K562 (cell line): ENCODE measurements at regions not wholly inside any gene's neighbourhood (a gene's known extent, or its start where the extent isn't known, plus 50 kb on each side); places are given as distances from the start of the nearest gene placed in this dataset.

Source experiments
- ATAC-seq: fragments of 200-7000 bp; cut with Tn5 transposase; 3 replicates; pipeline ENCODE4 v1.9.1; 2020; ENCODE audit warnings: moderate library complexity
- BruUV-seq: library from RNA; stranded (reverse); fragments of 400-500 nt; replicated peaks from 2 replicates; lab custom pipeline; 2021; lab: Mats Ljungman, UMichigan
- CTCF ChIA-PET: fragments of 300-600 bp; formaldehyde crosslinking; extraction: SDS; loops from one replicate; lab custom pipeline; 2021; ENCODE audit warnings: low intra/inter-chr PET ratio; lab: Yijun Ruan, JAX
- POLR2A ChIA-PET: fragments of 300-600, 350-650 bp; sonication (Branson Sonifier 250); formaldehyde crosslinking; extraction: SDS; loops from one replicate; lab custom pipeline; 2021; ENCODE audit warnings: antibody characterized with exemption, inconsistent platforms; lab: Yijun Ruan, JAX
- DNase-seq, 4 experiments: peaks; one replicate each; pipeline versions ENCODE4 v3.0.0 to v3.0.0-alpha.2; 2011 to 2018; ENCODE audit warnings: low spot score in 3 of 4, mixed read lengths in 3 of 4; ENCODE audit errors: extremely low read depth in 1 of 4
- FAIRE-seq: peaks from 2 replicates; lab custom pipeline; 2011; peaks lifted over from hg19 to GRCh38; lab: Jason Lieb, UNC
- H2AFZ ChIP-seq: 2 replicates; pipeline ENCODE4 v1.6.0; 2011; ENCODE audit warnings: low read depth, low read length, control low read depth, inconsistent platforms
- H3K27ac ChIP-seq: fragments of 200-600 bp; 3 replicates; pipeline ENCODE4 v1.8.0; 2011; ENCODE audit warnings: low read depth, mild to moderate bottlenecking, control low read depth, inconsistent platforms, low read length, moderate library complexity, mixed read lengths; ENCODE audit errors: extremely low read depth
- H3K27me3 ChIP-seq, 2 experiments: fragments of 300-600 bp in 1 of 2; 2 replicates in 1 of 2; 3 replicates in 1 of 2; pipeline versions ENCODE4 v1.6.0 to v1.8.0; 2011; ENCODE audit warnings: inconsistent platforms in 2 of 2, low read length in 2 of 2, mild to moderate bottlenecking in 1 of 2, mixed read lengths in 1 of 2, moderate library complexity in 1 of 2; ENCODE audit not compliant: control insufficient read depth in 2 of 2, insufficient read depth in 2 of 2
- H3K36me3 ChIP-seq: fragments of 300-600 bp; 3 replicates; pipeline ENCODE4 v1.8.0; 2011; ENCODE audit warnings: mild to moderate bottlenecking, low read length, inconsistent platforms; ENCODE audit not compliant: control insufficient read depth, insufficient read depth
- H3K4me1 ChIP-seq, 2 experiments: fragments of 200-600 bp in 1 of 2; replicated peaks in 1 of 2; 2 replicates in 1 of 2; 3 replicates in 1 of 2; pipeline versions ENCODE4 v1.5.1 to v1.8.0; 2011; ENCODE audit warnings: inconsistent platforms in 2 of 2, low read length in 2 of 2, mild to moderate bottlenecking in 1 of 2, mixed read lengths in 1 of 2, moderate library complexity in 1 of 2; ENCODE audit not compliant: control insufficient read depth in 2 of 2, insufficient read depth in 2 of 2
- H3K4me2 ChIP-seq: 2 replicates; pipeline ENCODE4 v1.6.1; 2011; ENCODE audit warnings: low read length, control low read depth, inconsistent platforms, mixed read lengths; ENCODE audit not compliant: insufficient read depth
- H3K4me3 ChIP-seq: fragments of 200-600 bp; sonication (generic), shearing (Covaris generic); 2 replicates; pipeline ENCODE4 v1.5.1; 2016; ENCODE audit warnings: control low read depth, inconsistent platforms
- H3K79me2 ChIP-seq: fragments of 200-600 bp; 3 replicates; pipeline ENCODE4 v1.8.0; 2011; ENCODE audit warnings: low read length, inconsistent platforms; ENCODE audit not compliant: control insufficient read depth, insufficient read depth
- H3K9ac ChIP-seq, 2 experiments: 2 replicates each; pipeline versions ENCODE4 v1.6.0 to v1.6.1; 2011; ENCODE audit warnings: low read depth in 2 of 2, low read length in 2 of 2, control low read depth in 1 of 2, inconsistent platforms in 1 of 2, mild to moderate bottlenecking in 1 of 2, mixed read lengths in 1 of 2; ENCODE audit not compliant: insufficient read depth in 1 of 2
- H3K9me1 ChIP-seq: one replicate; pipeline ENCODE4 v1.6.0; 2011; ENCODE audit warnings: inconsistent platforms, mild to moderate bottlenecking, low read length, moderate library complexity; ENCODE audit not compliant: control insufficient read depth, insufficient read depth
- H3K9me3 ChIP-seq: replicated peaks from 2 replicates; pipeline ENCODE4 v1.5.1; 2011; ENCODE audit warnings: low read depth, low read length, inconsistent platforms; ENCODE audit not compliant: control insufficient read depth, insufficient read depth
- H4K20me1 ChIP-seq: replicated peaks from 2 replicates; pipeline ENCODE4 v1.6.1; 2011; ENCODE audit warnings: low read length, inconsistent platforms, mixed read lengths; ENCODE audit not compliant: control insufficient read depth, insufficient read depth
- CREB5 ChIP-seq: fragments of 250-450 bp; sonication (Bioruptor Pico); IDR thresholded peaks from 2 replicates; pipeline ENCODE4 v1.5.0; 2020; ENCODE audit warnings: mild to moderate bottlenecking
- HNRNPL ChIP-seq: fragments of 200-400 bp; formaldehyde crosslinking; IDR thresholded peaks from 2 replicates; pipeline ENCODE4 v1.6.1; 2017; ENCODE audit warnings: low read depth, mild to moderate bottlenecking, low read length
- MCM5 ChIP-seq: fragments of 450-650 bp; IDR thresholded peaks from 2 replicates; pipeline ENCODE4 v1.6.1; 2016; ENCODE audit warnings: low read depth
- NFRKB ChIP-seq: fragments of 450-650 bp; IDR thresholded peaks from 2 replicates; pipeline ENCODE4 v1.6.1; 2016; ENCODE audit warnings: low read depth
- POU5F1 ChIP-seq: fragments of 150-350 bp; IDR thresholded peaks from 2 replicates; pipeline ENCODE4 v1.6.1; 2014; ENCODE audit warnings: borderline replicate concordance, low read length, low read depth, mild to moderate bottlenecking; ENCODE audit not compliant: partially characterized antibody
- SAFB ChIP-seq: fragments of 200-400 bp; formaldehyde crosslinking; IDR thresholded peaks from 2 replicates; pipeline ENCODE4 v1.6.1; 2017; ENCODE audit warnings: low read depth, low read length, borderline replicate concordance
- SMARCE1 ChIP-seq: fragments of 450-650 bp; IDR thresholded peaks from 2 replicates; pipeline ENCODE4 v1.7.1; 2016; ENCODE audit warnings: mild to moderate bottlenecking
- U2AF1 ChIP-seq: fragments of 200-400 bp; formaldehyde crosslinking; optimal IDR thresholded peaks from 2 replicates; pipeline ENCODE3; 2017; ENCODE audit warnings: mild to moderate bottlenecking, low read depth, low read length, moderate library complexity
- ZNF224 ChIP-seq: sonication (generic); formaldehyde crosslinking; IDR thresholded peaks from 2 replicates; pipeline ENCODE4 v1.8.0; 2022; ENCODE audit warnings: mild to moderate bottlenecking, missing genetic modification reagents
- ZNF668 ChIP-seq: fragments of 250-450 bp; sonication (Bioruptor Pico); IDR thresholded peaks from 2 replicates; pipeline ENCODE4 v1.8.0; 2022; ENCODE audit warnings: mild to moderate bottlenecking, inconsistent platforms
- ZNF79 ChIP-seq: fragments of 250-450 bp; sonication (Bioruptor Pico); IDR thresholded peaks from 2 replicates; pipeline ENCODE4 v1.4.0; 2020; ENCODE audit warnings: low read depth, mild to moderate bottlenecking, moderate library complexity
- WGBS: fragments of 100-300 bp; shearing (Covaris generic); methylation state at CpG from one replicate; pipeline ENCODE4 v1.1.6; 2016; ENCODE audit warnings: low coverage, mixed read lengths; ENCODE audit not compliant: insufficient coverage; ENCODE audit errors: missing lambda C conversion rate; 5-methylcytosine and 5-hydroxymethylcytosine counted together
- in situ Hi-C: fragments of 300-500 bp; cut with MboI; formaldehyde crosslinking; loops from 4 replicates; pipeline ENCODE4 v1.15.0; 2018; ENCODE audit warnings: inconsistent platforms, mixed read lengths
- intact Hi-C: fragments of 100-400 bp; cut with micrococcal nuclease; formaldehyde crosslinking; loops from 2 replicates; pipeline ENCODE4 v1.14.2; 2022
- TF ChIP-seq, protein P1 (sequence below), 3 experiments: fragments of 200-800 bp in 1 of 3; sonication (Bioruptor generic) in 1 of 3; sonication (generic) in 1 of 3; formaldehyde crosslinking in 1 of 3; IDR thresholded peaks; 2 replicates each; pipeline versions ENCODE4 v1.6.1 to v1.8.0; 2016 to 2022; ENCODE audit warnings: mild to moderate bottlenecking in 2 of 3, missing compliant biosample characterization in 2 of 3, missing genetic modification characterization in 2 of 3, missing genetic modification reagents in 1 of 3
- TF ChIP-seq, protein P2 (sequence below): sonication (generic); formaldehyde crosslinking; IDR thresholded peaks from 2 replicates; pipeline ENCODE4 v1.4.0; 2020; ENCODE audit warnings: mild to moderate bottlenecking, missing genetic modification reagents
- TF ChIP-seq, protein P3 (sequence below): sonication (generic); formaldehyde crosslinking; IDR thresholded peaks from 2 replicates; pipeline ENCODE4 v1.5.0; 2020; ENCODE audit warnings: missing genetic modification reagents
- TF ChIP-seq, protein P4 (sequence below): sonication (generic); formaldehyde crosslinking; IDR thresholded peaks from 2 replicates; pipeline ENCODE4 v1.8.0; 2022; ENCODE audit warnings: mild to moderate bottlenecking, missing genetic modification reagents

DNA sequence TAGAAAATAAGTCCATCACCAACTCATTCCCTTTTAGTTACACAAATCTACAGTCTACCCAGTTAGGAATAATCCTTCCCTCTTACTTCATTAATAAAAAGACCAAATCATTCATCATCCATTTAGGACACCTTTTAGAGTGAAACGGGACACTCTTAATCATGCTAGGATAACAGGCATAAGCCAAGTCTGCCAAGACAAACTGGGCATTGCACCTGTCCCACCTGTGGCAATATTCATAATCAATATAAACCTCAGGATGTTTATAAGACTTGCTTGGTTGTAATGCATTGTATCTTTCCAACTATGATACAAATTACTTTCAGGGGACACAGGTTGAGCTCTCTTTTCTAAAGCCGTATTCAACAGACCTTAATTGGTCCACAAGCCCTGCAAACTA, 82.7 kb upstream of the SH3BP4 start:
- Histone ChIP-seq H3K4me2 (no peak overlapping the region), H3K9me1 (no peaks in the 10 kb centered on the region), H3K9me3 (no peaks in the 10 kb centered on the region), H3K4me1 (no peaks in the 10 kb centered on the region), H3K4me3 (no peak overlapping the region), H4K20me1 (no peaks in the 10 kb centered on the region), H3K79me2 (no peaks in the 10 kb centered on the region), H3K9ac (no peak overlapping the region), H2AFZ (no peak overlapping the region), H3K27me3 (no peaks in the 10 kb centered on the region), H3K27ac (no peak overlapping the region), H3K36me3 (no peaks in the 10 kb centered on the region)
- CTCF ChIA-PET, result no interaction called here
- FAIRE-seq, result no peak
- DNase-seq, result no peak
- in situ Hi-C loops (no loop called here), intact Hi-C loops (no loop called here)
- no peak for ATAC-seq
- 0% methylated on average over 2 of the region's 2 CpGs for WGBS
- TF ChIP-seq U2AF1 (no peak), MCM5 (no peak), ZNF668 (no peak), ZNF79 (CRISPR knock-in tag) (no peak), SMARCE1 (no peak), HNRNPL (no peak), POU5F1 (no peak), ZNF224 (CRISPR knock-in tag) (no peak), SAFB (no peak), CREB5 (CRISPR knock-in tag) (no peak), NFRKB (no peak)
- TF ChIP-seq, protein P1, sequence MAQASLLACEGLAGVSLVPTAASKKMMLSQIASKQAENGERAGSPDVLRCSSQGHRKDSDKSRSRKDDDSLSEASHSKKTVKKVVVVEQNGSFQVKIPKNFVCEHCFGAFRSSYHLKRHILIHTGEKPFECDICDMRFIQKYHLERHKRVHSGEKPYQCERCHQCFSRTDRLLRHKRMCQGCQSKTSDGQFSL (CRISPR knock-in tag; IDR thresholded peaks at IDR 0.05), result no peak
- TF ChIP-seq, protein P1 (tag; IDR thresholded peaks at IDR 0.05), result no peak
- TF ChIP-seq, protein P2, sequence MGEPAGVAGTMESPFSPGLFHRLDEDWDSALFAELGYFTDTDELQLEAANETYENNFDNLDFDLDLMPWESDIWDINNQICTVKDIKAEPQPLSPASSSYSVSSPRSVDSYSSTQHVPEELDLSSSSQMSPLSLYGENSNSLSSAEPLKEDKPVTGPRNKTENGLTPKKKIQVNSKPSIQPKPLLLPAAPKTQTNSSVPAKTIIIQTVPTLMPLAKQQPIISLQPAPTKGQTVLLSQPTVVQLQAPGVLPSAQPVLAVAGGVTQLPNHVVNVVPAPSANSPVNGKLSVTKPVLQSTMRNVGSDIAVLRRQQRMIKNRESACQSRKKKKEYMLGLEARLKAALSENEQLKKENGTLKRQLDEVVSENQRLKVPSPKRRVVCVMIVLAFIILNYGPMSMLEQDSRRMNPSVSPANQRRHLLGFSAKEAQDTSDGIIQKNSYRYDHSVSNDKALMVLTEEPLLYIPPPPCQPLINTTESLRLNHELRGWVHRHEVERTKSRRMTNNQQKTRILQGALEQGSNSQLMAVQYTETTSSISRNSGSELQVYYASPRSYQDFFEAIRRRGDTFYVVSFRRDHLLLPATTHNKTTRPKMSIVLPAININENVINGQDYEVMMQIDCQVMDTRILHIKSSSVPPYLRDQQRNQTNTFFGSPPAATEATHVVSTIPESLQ (CRISPR knock-in tag), result no peak
- TF ChIP-seq, protein P3, sequence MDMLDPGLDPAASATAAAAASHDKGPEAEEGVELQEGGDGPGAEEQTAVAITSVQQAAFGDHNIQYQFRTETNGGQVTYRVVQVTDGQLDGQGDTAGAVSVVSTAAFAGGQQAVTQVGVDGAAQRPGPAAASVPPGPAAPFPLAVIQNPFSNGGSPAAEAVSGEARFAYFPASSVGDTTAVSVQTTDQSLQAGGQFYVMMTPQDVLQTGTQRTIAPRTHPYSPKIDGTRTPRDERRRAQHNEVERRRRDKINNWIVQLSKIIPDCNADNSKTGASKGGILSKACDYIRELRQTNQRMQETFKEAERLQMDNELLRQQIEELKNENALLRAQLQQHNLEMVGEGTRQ (CRISPR knock-in tag), result no peak
- TF ChIP-seq, protein P4, sequence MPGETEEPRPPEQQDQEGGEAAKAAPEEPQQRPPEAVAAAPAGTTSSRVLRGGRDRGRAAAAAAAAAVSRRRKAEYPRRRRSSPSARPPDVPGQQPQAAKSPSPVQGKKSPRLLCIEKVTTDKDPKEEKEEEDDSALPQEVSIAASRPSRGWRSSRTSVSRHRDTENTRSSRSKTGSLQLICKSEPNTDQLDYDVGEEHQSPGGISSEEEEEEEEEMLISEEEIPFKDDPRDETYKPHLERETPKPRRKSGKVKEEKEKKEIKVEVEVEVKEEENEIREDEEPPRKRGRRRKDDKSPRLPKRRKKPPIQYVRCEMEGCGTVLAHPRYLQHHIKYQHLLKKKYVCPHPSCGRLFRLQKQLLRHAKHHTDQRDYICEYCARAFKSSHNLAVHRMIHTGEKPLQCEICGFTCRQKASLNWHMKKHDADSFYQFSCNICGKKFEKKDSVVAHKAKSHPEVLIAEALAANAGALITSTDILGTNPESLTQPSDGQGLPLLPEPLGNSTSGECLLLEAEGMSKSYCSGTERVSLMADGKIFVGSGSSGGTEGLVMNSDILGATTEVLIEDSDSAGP (CRISPR knock-in tag), result no peak
- POLR2A ChIA-PET, result interaction anchor here (1.2 to 1.6 kb wide), 2 partner anchors 11 to 13 kb away, joined by 3 to 7 read pairs; no protein-coding TSS in a partner anchor
- BruUV-seq, result no TSS peak
